GM12873 (cell line): ENCODE measurements at regions not wholly inside any gene's neighbourhood (a gene's known extent, or its start where the extent isn't known, plus 50 kb on each side); places are given as distances from the start of the nearest gene placed in this dataset.

Experiments
- TF ChIP-seq, protein P1 (sequence below): IDR thresholded peaks from 2 replicates; pipeline ENCODE4 v1.5.1; 2012; ENCODE audit warnings: low read depth, mild to moderate bottlenecking, moderate library complexity, low read length, control low read depth; ENCODE audit not compliant: insufficient read depth; ENCODE audit errors: missing control alignments

DNA sequence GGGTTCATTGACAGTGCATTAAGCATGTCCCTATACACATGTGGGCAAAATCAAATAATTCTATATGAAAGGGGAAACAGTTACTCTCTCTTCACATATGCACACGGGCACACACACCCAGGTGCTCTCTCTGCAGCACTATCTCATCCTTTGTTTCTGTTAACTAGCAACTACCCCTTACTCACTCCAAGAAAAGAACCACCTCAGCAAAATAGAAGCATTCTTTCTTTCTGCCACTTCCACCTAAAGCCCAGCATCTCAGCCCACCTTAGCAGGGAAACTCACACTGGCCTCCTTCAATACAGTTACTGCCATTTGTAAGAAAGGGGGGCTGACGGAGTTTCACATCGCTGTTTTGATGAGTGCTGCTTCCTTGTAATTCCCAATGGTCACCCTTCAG, 216.3 kb upstream of the ID2 start:
- TF ChIP-seq, protein P1, sequence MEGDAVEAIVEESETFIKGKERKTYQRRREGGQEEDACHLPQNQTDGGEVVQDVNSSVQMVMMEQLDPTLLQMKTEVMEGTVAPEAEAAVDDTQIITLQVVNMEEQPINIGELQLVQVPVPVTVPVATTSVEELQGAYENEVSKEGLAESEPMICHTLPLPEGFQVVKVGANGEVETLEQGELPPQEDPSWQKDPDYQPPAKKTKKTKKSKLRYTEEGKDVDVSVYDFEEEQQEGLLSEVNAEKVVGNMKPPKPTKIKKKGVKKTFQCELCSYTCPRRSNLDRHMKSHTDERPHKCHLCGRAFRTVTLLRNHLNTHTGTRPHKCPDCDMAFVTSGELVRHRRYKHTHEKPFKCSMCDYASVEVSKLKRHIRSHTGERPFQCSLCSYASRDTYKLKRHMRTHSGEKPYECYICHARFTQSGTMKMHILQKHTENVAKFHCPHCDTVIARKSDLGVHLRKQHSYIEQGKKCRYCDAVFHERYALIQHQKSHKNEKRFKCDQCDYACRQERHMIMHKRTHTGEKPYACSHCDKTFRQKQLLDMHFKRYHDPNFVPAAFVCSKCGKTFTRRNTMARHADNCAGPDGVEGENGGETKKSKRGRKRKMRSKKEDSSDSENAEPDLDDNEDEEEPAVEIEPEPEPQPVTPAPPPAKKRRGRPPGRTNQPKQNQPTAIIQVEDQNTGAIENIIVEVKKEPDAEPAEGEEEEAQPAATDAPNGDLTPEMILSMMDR = no peak

DNA sequence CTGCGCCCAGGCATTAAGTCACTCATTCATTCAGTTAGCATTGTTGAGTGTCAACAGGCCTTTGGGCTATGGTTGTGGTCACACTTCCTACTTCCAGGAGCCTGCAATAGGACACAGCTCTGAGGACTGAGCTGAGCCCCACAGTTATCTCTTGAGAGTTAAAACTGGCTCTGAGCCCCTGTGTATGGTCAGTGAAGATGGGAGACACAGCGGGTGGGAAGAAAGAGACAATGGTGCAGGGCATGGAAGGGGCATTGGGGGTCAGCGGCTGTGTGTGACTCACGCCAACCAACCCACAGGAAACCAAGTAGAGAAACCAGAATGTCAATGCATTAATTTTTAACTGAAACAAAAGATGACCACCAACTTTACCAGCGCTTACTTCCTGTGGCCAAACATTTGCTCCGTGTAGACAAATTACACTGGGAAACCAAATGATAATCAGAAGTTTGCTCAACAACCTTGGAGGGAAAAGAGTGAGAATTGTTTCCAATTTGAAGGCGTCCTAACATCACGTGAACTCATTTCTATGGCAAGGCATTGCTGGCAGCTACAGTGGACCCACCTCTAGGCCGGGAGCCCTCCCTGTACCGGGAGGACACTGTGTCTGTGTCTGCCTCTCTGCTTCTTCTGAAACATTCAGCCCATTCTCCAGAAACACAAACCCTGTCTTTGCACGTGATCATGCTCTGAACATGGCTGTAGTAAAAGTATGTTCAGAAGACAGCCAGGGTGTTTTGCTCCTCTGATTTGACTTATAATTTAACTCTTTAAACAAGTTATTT, 212.0 kb upstream of the ID2 start:
- TF ChIP-seq, protein P1 = no peak

GRCh38 chr2:8472545-8473323, 209.1 kb upstream of the ID2 start:
- TF ChIP-seq, protein P1 = no peak

DNA sequence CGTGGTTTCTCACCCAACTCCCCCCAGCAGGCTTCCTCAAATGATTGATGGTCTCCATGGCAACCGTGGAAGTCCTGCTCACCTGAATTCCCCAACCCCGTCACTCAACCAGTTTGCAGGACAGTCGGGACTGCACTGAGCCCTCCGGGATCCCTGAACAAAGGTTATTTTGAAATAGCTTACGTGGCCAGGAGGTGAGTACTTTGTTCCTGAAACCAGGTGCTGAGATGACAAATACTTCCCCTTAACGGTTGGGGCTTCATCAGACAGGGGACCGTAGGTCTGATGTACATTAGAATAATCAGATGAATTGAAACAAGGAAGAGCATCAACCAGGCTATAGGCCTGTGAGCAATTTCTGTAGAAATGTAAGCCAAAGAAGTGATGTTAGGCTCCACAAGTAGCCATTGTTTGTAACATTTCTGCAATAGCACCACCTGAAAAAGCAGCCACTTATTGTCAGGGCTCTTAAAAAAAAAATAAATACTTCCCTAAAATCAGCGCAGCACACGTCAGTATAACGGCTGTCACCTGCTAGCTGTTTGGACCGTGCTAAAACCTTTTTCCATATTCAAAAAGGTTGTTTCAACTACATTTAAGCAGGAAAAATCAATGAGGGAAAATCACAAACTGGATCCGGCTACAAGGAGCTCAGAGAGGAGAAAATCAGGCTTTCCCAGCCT, 206.4 kb upstream of the ID2 start:
- TF ChIP-seq, protein P1 = no peak

GRCh38 chr2:8477552-8478470, 204.0 kb upstream of the ID2 start:
- TF ChIP-seq, protein P1 = no peak

DNA sequence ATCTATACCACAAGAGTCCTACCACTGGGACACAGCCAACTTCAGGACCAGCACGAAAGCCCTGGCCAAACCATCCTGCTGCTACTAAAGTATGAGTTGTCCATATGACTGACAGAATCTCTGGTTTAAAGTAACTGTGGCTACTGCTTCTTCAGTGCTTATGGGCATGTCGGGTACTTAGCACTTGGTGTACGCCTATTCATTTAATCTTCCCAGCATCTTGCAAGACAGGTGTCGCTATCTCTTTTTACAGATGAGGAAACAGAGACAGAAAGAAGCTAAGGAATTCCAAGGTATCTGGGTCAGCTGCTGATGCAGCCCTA, 203.4 kb upstream of the ID2 start:
- TF ChIP-seq, protein P1 = no peak
